Bronchial epithelial cell (primary cell): ENCODE measurements at regions not wholly inside any gene's neighbourhood (a gene's known extent, or its start where the extent isn't known, plus 50 kb on each side); places are given as distances from the start of the nearest gene placed in this dataset.

Experiments used
- DNase-seq: peaks from one replicate; pipeline ENCODE4 v3.0.0-alpha.2; 2010; ENCODE audit warnings: low read depth
- FAIRE-seq: peaks from 2 replicates; lab custom pipeline; 2011; peaks lifted over from hg19 to GRCh38; lab: Jason Lieb, UNC
- H3K27me3 ChIP-seq: 2 replicates; pipeline ENCODE4 v1.5.1; 2011; ENCODE audit warnings: low read length; ENCODE audit not compliant: control insufficient read depth, insufficient read depth
- H3K36me3 ChIP-seq: 2 replicates; pipeline ENCODE4 v1.5.1; 2011; ENCODE audit warnings: low read length; ENCODE audit not compliant: control insufficient read depth, insufficient read depth
- H3K4me3 ChIP-seq: 2 replicates; pipeline ENCODE4 v1.5.1; 2011; ENCODE audit warnings: mild to moderate bottlenecking, low read depth, low read length, control low read depth
- CTCF ChIP-seq: IDR thresholded peaks from 2 replicates; pipeline ENCODE4 v1.5.1; 2011; ENCODE audit warnings: mild to moderate bottlenecking, moderate library complexity, low read length, control low read depth, inconsistent platforms; ENCODE audit not compliant: insufficient read depth, severe bottlenecking

DNA sequence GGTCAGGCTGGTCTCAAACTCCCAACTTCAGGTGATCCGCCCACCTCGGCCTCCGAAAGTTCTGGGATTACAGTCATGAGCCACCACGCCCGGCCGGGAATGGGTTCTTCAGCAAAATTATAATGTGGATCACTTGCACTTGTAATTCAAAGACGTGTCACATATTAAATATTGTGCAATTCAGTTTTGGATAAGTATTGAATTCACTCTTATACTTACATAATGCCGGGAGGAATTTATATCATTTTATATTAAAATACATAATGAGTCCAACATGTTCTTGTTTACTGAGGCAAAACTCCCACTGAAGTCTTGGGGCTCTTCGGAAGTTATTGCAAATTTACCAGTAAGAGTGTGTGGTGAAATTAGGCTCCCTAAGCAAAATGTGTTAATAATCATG is 635.2 kb upstream of the LUZP2 start:
- no peak for DNase-seq
- Histone ChIP-seq H3K27me3 (no peaks in the 10 kb centered on the region), H3K36me3 (no peaks in the 10 kb centered on the region), H3K4me3 (no peak overlapping the region)
- FAIRE-seq = no peak
- TF ChIP-seq CTCF = no peak

DNA sequence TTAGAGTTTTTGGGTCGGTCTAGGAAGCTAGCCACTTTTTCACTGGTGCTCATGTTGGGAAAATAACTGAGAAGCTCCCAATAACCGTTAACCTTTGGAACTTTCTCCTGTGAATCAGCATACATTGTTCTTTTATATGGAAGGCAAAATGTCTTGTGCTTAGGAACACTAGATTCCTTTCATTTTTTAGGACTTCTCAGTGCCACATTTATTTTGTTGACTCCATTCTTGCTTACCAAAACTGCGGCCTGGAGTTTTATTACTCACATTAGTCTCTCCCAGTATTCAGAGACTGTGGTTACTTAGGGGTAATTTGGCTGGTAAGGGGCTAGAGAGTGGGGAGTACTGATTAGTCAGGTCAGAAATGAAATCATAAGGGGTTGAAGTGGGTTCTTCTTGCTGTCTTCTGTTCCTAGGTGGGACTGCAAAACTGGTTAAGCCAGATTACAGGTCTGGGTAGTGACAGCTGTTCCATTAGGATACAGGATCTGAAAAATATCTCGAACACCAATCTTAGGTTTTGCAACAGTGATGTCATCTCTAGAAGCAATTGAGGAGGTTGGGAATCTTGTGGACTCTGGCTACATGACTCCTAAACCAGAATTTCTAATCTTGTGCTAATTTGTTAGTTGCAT is 631.4 kb upstream of the LUZP2 start:
- FAIRE-seq (no peak), DNase-seq (peak; percentile 47)
- H3K4me3 ChIP-seq = no peak overlapping the region
- H3K36me3 ChIP-seq = no peaks in the 10 kb centered on the region
- no peak for TF ChIP-seq CTCF
- H3K27me3 ChIP-seq = no peaks in the 10 kb centered on the region

DNA sequence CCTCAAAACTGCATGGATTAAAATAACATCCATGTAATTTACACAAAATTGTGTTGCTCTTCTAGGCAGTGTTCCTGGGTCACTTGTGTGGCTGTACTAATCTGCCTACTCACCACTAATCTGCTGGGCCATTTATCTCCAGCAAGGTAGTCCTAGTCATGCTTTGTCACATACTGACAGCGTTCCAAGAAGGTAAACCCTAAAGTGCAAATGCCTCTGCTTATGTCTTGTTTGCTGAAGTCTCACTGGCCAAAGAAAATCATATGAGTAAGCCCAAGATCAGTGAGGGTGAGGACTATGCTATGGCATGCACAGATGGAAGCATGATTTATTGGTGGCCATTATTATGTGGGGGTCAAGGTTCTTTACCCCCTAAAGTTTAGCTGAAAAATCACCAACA is 630.2 kb upstream of the LUZP2 start:
- no peaks in the 10 kb centered on the region for H3K27me3 ChIP-seq
- DNase-seq = peak; percentile 72
- TF ChIP-seq CTCF = no peak
- no peak overlapping the region for H3K4me3 ChIP-seq
- no peak for FAIRE-seq
- no peaks in the 10 kb centered on the region for H3K36me3 ChIP-seq

GRCh38 chr11:23869671-23870070 is 627.2 kb upstream of the LUZP2 start:
- DNase-seq (no peak), FAIRE-seq (no peak)
- Histone ChIP-seq H3K4me3 (no peak overlapping the region), H3K36me3 (no peaks in the 10 kb centered on the region), H3K27me3 (no peaks in the 10 kb centered on the region)
- no peak for TF ChIP-seq CTCF

DNA sequence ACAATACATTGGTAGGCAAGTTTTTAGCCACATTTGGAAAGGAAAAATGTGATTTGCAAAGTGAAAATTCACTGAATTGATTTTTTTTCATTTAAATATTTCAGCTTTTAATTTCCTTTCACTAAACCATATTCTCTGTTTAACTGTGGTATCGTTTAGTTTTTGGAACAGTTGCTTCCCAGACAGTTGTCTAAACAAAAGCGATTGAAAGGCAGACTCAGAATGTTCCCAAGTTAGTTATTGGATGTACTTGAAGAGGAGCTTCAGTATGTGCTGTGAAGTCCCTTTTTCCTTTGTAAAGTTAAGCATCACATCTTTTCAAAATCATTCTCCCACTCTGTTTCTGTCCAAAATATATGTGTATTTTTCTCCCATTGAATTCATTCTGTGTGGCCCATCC is 623.4 kb upstream of the LUZP2 start:
- H3K4me3 ChIP-seq = no peak overlapping the region
- FAIRE-seq (no peak), DNase-seq (no peak)
- H3K36me3 ChIP-seq = no peaks in the 10 kb centered on the region
- TF ChIP-seq CTCF = no peak
- no peaks in the 10 kb centered on the region for H3K27me3 ChIP-seq
